Right forelimb (tissue), 1 donor: ENCODE measurements at regions not wholly inside any gene's neighbourhood (a gene's known extent, or its start where the extent isn't known, plus 50 kb on each side); places are given as distances from the start of the nearest gene placed in this dataset.
"Not testable (repeated sequence)": the region's sequence is repeated elsewhere in the genome, so short reads cannot be mapped to it uniquely, and the experiment has no call there.

Experiments used
- DNase-seq: peaks from one replicate; pipeline ENCODE4 v3.0.0-alpha.2; 2018

DNA sequence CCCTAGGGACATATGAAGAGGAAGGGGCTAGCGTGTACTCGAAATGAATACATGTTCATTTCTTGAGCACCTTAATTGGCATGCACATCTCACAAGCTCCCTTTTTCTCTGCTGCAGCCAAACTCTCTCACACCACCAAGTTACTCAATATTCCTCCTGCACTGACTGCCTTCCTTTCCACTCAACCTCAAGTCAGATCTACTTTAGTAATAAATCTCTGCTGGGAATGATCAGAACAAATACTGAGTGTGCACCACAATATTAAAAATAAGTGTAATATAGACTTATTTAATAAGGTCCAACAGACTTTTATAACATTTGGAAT lies 995.8 kb upstream of the WWC1 start:
- DNase-seq, result no peak

DNA sequence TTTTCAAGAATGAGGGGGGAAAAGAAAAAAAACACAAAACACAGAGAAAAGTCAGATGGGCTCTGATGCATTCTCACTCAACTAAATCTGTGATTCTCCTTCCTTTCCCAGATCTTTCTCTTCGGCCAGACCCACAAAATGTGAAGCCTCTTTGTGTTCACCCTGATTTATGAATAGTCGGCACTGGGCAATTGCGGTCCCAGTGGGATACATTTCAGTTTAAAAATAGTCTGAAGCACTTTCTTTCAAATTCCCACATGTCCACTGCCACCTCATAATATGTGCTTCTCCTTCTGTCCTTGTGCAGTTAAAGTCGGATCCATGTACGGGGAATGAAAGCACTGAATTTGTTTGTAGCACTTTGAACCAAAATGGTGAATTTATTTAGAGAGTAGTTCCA lies 995.4 kb upstream of the WWC1 start:
- DNase-seq, result no peak

DNA sequence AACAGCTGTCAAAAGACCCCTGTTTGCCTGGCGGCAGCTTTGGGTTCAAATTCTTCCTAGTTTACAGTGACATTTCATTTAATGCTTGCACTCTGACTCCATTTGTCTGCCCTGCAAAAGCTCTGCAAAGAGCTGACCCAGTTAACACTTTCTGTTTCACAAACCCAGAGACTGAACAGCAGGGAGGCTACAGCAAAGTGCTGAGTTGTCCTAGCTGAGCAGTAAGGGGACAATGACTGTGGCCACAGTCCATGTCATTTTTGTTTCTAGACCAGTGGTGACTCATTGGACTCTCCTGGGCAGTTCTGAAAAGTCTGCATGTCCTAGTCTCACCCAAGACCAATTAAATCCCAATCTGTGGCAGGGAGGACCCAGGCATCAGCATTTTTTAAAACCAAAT lies 994.8 kb upstream of the WWC1 start:
- no peak for DNase-seq

DNA sequence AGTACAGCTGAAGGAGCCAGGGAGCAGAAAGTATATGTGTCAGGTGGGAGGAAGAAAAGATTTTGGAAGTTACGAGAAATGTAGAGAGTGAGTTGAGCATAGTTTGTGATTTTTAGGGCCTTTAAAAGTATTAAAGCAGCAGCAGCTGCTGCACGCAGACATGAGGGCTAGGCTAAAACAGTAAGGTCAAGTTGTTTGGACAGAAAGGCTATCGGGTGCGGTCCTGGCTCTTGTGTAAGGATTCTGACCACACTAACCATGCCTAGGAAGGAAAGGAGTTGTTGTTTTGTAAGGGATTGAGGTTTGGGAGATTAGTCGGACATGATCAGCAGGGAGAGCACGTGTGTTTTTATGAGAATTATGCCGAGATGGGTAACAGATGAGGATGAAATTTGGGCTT lies 991.6 kb upstream of the WWC1 start:
- DNase-seq, result not testable (repeated sequence)

DNA sequence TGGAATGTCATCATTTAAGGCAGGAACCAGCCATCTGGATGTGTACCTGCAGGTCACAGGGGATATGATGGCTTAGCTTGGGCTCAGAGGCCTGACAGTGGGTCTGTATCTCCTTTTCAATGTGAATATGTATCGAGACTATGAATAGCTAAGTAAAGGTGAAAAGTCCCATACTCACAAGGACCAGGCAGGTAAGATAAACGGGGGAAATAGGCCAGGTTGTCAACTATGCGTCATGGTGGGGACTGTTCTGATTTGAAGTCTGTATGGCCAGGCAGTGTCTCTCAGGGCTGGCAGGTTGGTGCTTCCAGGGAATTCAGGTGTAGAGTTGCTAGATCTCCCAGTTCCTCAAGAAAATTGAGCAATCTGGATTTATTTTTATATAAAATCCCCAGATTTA lies 987.9 kb upstream of the WWC1 start:
- DNase-seq, result no peak

DNA sequence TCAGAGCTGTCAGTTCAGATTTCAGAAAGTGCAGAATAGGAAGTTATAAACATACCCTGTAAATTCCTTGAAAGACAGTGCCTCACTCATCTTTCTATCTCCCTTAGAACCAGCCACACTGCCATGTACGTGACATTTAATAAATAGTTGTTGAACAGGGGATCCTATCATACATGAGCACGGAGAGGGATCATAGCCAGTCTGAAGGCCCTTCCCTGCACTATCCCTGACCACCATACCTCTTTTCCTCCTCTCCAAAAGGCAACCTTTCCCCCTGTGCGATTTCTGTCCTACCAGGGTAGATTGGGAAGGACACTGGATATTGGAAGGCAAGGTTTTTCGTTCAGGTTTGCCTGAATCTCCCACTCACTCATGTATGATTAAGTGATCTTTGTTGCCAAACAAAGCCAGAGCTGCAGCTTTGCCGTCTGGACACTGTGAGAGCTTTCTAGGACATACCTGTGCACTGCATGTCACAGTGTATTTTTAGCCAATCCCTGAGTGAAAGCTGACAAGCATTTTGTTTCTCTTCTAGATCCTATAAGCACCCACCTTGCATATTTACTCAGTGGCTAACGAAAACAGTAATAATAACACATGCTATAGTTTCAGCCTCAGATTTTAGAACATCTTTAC lies 986.5 kb upstream of the WWC1 start:
- DNase-seq, result no peak

DNA sequence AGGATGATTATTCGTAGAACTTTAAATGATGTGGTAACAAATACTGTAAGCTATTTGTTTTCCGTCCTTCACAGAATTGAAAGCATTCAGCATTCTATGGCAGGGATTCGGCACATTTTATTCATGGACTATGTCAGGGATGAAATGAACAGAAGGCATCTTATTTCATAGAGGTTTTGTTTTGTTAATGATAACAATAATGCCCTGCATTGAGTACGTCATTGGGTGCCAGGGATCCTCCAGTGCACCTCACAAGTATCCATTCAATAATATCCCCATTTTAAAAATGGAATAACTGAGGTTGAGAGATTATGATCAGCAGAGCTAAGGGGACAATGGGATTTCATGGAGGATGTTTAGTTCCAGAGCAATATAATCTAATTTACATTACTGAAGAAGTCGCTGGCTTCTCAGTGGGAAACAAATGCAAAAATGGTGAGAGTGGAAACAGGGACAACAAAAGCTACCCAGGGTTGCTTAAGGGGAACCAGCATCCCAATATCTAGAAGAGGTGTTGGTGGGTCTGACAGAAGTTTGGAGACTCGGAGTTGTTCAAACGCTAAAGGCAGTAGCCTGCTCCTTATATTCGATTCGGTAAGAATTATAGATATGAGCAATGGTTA lies 985.7 kb upstream of the WWC1 start:
- DNase-seq, result no peak

DNA sequence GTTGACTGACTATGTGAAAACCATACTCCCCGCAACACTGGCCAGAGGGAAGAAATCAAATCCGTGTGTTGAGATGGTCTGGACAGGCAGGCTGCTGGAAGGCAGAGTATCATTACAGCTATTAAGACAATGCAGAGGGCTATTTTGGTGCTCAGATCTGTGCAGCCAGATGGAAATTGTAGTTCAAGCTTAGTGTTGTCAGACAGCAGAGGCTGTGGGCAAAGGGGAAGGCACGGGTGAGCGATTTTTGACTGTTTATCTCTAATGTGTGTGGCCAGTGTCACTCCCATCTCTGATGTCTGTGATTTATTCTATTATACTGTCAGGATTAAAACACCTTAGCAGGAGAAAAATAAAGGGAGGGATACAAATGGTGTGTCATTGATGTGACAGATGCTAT lies 984.4 kb upstream of the WWC1 start:
- DNase-seq, result no peak

DNA sequence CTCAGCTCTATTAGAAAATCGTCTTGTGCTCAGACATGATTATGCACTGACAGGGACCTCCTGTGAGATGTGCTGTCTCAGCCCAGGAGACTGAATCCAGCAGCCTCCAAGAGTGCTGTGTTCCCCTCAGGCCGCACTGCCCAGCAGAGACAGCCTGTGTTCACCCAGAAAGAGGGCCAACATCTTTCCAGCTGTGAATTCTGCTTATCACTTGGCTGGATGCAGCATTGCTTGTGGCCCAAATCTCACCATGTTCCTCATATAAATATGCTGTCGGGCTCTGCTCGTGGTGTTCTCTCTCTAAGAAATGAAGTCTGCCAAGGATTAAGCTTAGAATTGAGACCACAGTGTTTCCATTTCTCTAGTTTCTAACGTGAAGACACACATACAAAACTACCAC lies 983.0 kb upstream of the WWC1 start:
- no peak for DNase-seq

DNA sequence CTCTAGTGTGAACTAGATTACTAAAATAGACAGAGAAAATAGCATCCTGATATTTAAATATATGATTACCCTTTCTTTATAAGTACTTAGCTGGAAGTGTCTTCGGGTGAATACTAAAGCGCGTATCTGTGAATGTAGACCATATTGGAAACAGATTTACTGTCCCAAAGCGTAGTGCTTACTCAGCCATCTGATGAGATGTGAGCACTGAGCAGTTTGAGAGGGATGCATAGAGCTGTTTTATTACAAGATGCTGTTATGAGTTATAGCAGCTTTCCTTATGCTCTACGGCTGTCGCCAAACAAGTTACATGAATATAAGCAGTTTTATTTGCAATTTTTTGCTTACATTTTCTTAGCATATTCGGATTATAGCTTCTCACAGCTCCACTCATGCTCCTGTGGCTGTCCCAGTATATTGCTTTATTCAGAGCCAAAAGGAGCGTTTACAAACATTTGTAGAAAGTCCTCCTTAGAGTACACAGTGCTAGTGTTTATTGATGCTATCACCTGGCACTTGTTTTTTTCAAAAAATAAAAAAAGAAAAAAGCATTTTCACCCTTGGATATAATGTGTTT lies 981.4 kb upstream of the WWC1 start:
- DNase-seq, result no peak

DNA sequence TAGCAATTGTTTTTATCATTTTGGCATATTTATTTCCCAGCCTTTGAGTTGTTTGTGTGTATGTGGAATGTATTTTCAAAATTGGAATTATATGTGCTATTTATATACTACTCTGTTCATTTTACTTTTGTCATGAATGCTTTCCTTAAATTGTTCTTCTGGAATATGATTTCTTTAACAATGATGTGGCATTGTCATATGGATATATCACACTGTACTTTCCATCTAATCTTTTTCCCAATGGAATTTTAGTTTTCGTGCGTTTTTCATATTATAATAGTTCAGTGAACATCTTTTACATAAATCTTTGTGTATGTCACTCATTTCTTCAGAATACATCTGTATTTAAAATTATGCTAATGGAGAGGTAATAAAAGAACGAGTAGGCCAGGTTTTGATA lies 980.1 kb upstream of the WWC1 start:
- DNase-seq, result no peak

DNA sequence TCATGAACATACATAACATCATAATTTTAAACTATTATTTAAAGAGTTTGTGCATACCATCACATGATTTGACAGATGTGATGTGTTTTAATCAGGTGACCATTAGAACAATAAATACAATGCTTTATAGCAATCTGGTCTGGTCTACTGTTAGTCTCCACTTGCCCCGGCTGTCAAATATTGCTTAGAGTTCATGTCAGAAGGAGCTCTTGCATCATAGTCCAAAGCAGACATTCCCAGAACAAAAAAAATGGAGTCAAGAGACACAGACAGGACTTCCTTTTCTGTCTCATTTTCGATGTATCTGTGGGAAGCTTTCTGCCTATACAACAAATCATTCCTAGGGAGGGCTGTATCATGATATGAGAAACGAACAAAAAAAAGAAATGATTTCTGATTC lies 979.2 kb upstream of the WWC1 start:
- no peak for DNase-seq

DNA sequence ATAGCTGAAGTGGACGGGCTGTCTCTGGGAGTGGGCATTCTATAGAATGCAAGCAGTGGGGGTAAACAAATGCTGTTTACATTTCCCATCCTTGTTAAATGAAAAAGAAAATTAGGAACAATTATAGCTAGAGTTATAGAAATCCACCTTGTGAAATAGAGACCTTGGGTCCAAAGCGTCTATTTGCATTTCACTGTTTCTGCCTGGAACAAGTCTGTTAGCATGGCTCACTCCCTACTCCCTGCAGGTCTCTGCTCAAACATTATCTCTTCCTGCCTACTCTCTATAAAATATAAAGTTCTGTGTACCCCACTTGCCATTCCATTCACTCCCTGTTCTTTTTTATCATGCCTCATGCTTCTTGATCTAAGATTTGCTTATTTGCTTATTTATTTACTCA lies 975.7 kb upstream of the WWC1 start:
- no peak for DNase-seq

DNA sequence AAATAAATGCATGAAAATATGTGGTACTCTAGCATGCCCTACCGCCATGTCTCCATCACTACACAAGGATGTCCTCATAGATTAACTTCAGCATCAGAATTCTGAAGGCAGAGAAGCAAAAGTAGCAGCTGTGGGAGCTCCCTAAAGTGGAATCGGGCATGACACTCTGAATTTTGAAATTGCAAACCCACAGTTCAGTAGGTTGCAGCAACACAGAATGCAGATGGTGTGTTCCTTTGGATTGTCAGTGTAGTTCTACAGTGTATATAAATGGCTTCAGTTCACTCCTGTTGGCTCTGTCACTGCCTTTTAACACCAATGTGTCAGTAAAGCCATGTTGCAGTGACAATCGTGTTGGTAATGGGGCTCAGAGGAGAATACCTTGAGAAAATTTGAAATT lies 973.6 kb upstream of the WWC1 start:
- no peak for DNase-seq

DNA sequence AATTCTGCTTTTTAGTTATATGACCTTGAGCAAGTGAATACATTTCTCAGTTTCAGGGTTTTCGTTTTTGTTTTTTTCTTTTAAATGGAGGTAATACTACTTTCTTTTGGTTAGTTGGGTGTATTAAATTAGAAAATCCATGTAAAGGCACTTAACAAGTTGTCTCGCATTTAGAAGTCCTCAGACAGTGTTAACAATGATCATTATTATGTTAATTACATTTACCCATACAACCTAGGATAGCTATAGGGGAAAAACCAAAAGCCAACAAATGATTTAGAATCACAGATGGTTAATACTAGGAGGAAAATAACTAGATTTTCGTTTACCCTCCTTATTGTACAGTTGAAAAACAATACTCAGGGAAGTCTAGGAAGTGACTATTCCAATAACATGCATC lies 972.2 kb upstream of the WWC1 start:
- DNase-seq, result no peak

DNA sequence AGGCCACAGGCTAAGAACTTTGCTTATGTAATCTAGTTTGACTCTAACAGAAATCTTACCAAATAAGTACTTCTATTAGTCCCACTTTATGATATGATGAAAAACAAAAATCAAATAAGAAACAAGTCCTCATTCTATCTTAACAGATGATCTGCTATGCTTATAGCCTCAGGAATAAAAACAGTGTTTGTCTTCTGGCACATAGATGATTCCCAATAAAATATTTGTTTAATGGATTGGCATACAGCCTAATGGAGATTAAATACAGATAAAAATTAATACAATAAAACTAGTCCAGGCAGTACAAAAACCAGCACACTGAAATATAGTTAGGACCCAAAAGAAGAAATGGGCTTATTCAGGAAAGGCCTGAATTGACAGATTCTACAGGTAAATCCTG lies 971.4 kb upstream of the WWC1 start:
- DNase-seq, result no peak

DNA sequence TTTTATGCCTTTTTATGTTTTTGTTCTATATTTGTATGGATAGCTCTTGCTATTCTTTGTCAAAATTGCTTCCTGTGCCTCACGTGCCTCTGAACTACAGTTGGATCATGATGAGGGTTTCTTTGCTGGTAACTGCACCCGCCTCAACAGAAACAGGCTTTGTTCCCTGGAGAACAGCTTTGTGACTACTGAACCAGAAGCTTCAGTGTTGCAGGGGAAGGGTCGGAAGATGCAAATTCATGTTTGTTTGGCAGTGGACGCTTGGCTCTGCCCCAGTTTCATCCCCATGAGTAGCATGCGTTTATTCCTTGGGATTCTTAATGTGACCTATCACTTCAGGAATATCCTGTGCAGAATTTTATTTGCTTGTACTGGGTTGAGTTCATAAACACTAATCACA lies 959.1 kb upstream of the WWC1 start:
- DNase-seq, result no peak

DNA sequence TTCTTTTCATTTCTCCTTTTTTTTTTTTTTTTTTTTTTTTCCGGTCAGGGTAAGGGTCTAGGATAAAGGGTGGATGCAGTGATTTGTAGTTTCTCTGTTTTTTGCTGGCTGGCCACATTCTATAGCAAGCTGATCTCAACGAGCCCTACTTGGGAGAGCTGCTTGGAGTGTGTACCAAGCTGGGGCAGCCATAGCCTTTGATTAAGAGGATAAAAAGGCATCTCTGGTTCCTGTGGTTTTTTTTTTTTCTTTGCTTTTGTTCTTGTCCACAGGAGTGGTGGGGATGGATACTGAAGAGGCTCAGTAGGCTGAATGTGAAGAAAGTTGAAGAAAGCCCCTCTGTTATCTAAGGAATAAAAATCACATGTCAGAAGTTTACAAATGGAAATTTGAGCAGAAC lies 955.3 kb upstream of the WWC1 start:
- no peak for DNase-seq

DNA sequence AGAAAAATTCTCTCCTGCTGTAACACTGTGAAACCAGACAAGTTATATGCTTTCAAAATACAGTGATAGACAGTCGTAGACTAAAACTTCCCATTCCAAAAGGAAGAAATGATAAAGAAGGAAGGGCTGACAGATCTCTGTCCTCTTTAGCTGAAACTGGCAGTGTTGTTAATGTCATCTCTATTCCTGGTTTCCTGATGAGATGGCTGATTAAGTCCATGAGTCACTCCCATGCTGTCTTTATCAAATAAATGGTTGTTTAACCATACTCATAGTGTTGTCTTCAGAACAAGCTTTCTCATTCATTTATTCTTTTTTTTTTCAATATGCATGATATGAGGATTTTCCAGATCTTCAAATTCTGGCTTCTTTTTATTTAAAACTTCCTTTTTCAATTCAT lies 952.2 kb upstream of the WWC1 start:
- DNase-seq, result no peak

DNA sequence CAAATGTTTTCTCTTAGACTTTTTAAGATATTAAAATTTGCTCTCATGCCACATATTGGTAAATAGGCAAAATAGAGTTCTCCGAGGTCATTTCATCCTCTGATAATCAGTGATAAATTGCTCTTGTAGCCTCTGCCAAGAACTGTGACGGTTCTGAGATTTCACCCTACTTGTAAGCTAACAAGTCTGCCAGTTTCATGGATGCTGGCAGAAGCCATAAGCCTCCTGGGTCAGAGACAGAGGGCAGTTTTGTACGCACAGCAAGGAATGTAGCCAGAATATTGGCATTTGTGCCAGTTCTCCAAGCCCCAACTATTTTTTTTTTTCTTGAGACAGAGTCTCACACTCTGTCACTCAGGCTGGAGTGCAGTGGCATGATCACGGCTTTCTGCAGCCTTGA lies 945.0 kb upstream of the WWC1 start:
- no peak for DNase-seq

DNA sequence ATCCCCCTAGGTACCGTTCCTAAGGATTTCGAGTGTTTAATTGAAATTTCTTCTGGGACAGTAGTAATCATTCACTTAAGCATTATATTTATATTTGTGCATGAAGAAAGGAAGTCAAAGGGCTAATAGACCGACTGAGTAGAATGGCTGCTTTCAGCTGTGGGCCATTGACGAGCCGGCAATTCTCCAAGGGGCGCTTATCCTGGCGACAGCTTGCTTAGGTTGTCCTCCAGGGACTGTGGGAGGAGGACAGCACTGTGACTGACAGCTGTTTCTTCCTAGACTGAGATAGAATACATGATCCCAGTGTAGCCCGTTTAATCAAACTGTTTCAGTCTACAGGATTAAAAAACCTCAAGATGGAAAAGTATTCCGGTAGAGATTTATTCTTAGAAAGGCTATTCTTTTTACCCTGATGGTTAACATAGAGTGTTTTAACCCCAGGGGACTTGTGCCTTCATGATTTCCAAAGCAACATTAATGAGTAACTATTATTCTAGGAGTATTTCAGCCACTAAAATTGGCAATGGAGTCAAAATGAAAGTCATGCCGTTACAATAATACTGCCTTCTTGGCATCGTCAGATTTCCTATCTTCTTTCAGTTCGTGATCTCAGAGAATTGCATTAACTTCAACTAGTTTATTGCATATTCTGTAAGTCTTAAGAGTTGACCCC lies 943.1 kb upstream of the WWC1 start:
- DNase-seq, result no peak

DNA sequence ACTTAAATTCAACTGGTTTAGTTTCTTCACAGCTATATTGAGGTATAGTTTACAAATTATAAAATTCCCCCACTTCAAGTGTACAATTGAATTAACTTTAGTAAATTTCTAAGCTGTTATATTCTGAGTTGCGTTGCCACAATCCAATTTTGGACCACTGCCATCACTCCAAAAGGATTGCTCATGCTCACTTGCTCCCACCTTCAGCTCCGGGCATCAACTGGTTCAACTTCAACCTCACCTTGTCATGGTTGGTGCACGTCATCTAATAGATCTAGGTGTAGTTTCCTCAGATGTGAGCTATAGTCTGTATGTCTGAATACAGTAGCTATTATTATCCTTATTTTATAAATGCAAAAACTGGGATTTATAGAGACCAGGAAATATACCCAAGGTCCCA lies 942.5 kb upstream of the WWC1 start:
- DNase-seq, result no peak

DNA sequence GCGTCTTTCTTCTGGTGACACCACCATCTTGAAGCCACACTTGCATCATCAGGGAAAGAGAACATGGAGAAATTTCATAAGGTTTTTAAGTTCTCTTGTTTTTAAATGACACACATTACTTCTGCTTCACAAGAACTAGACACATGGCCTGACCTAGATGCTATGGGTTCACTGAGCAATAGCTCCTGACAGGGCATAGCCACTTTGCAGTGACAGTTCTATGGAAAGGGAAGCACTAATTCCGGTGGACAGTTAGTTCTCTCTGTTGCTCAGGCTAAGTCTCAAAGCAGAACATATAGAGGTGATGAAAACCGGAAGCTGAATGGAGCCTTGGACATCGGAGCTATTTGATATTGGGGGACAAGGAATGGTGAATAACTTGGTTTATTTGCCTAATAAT lies 940.1 kb upstream of the WWC1 start:
- no peak for DNase-seq

DNA sequence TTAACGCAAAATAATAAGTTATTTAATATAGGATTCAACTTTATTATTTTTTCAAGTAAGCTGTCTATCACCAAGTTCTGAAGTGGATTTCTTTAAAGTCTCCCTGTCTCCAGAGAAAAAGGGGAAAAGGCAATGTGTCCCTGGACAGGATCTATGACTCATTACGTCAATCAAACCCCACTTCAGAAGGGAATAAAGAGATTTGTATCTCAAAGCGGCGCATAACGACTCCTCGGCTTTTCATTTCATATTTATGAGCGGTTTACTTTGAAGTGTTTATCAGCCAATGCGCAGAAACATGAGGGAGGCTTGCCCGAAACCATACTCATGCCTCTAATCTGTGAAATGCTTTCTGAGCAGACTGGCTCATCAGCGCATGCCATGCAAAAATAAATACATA lies 938.6 kb upstream of the WWC1 start:
- DNase-seq, result no peak

DNA sequence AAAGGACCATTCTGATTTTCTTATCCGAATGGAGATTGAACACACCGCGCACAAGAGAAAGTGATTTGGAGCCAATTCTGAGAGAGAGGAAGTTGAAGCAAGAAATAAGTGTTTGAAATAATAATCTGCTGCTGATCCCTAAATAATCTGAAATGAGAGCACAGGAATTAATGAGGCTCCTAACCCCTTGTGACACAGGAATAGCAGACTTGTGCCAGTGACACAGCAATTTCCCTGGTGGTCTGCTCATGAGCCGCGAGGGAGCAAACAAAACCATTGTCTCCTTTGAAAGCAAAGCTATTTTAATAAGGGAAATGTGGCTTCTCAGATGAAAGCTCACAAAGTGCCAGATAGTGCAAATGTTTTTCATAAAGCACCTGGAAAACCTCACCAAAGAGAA lies 936.1 kb upstream of the WWC1 start:
- DNase-seq, result no peak
